ENCODE measurements at regions not wholly inside any gene's neighbourhood (a gene's known extent, or its start where the extent isn't known, plus 50 kb on each side); places are given as distances from the start of the nearest gene placed in this dataset.

DNA sequence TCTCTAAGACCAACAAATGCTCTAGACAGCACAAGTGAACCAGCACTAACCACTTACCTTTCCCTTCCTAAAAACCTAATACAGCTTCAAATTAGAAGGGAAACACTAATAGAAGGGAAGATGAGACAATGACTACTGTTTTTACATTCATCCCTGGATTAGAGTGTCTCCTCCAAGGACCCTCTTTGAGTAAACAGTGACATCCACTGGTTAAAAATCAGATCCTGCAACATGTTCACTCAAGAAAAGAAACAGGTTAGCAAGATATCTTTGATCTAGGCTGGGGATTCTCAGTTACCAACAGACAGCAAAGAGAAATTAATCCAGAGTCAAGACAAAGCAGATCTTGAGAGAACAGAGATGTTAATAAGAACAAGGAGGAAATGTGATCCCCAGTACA lies 177.7 kb upstream of the GHITM start:
- ATAC-seq (0 out of 2 replicates have a peak, but pooled peaks have one; percentile 22), DNase-seq (ENCODE audit: low read depth, low spot score) (no peak)
- no peak overlapping the region for H3K4me3 ChIP-seq (replicated peaks in 1 of 2; ENCODE audit: low read depth in 1 of 2, low read length in 2 of 2)
- no peaks in the 10 kb centered on the region for H3K9me3 ChIP-seq (ENCODE audit: control insufficient read depth in 1 of 2, insufficient read depth in 1 of 2, low read depth in 1 of 2, low read length in 2 of 2)
- H3K9me2 ChIP-seq (ENCODE audit: insufficient read depth): no peaks in the 10 kb centered on the region
- no peaks in the 10 kb centered on the region for H3K4me1 ChIP-seq (ENCODE audit: control insufficient read depth in 1 of 2, insufficient read depth in 2 of 2, low read length in 2 of 2)
- RAD21 ChIA-PET (ENCODE audit: low non-redundant PET in 1 of 2, low total read pairs in 2 of 2, uncharacterized antibody in 2 of 2, unreplicated experiment in 2 of 2): no interaction called here
- H3K27me3 ChIP-seq (ENCODE audit: insufficient read depth, low read length): peaks cover 36% of the 10 kb centered on the region
- no peaks in the 10 kb centered on the region for H3K36me3 ChIP-seq (ENCODE audit: control insufficient read depth in 1 of 2, insufficient read depth in 2 of 2, low read length in 2 of 2)
- H3K9ac ChIP-seq (ENCODE audit: low read length): no peak overlapping the region
- no peaks in the 10 kb centered on the region for H3K79me2 ChIP-seq (ENCODE audit: insufficient read depth, low read length)
- no peak overlapping the region for H3K27ac ChIP-seq (ENCODE audit: low read depth, low read length)
- POLR2A ChIA-PET: no interaction called here
- intact Hi-C loops (cut with micrococcal nuclease): no loop called here
- H3K4me2 ChIP-seq (ENCODE audit: low read length): no peak overlapping the region
- no TSS peak for BruUV-seq (replicated peaks)
- TF ChIP-seq, protein P1, sequence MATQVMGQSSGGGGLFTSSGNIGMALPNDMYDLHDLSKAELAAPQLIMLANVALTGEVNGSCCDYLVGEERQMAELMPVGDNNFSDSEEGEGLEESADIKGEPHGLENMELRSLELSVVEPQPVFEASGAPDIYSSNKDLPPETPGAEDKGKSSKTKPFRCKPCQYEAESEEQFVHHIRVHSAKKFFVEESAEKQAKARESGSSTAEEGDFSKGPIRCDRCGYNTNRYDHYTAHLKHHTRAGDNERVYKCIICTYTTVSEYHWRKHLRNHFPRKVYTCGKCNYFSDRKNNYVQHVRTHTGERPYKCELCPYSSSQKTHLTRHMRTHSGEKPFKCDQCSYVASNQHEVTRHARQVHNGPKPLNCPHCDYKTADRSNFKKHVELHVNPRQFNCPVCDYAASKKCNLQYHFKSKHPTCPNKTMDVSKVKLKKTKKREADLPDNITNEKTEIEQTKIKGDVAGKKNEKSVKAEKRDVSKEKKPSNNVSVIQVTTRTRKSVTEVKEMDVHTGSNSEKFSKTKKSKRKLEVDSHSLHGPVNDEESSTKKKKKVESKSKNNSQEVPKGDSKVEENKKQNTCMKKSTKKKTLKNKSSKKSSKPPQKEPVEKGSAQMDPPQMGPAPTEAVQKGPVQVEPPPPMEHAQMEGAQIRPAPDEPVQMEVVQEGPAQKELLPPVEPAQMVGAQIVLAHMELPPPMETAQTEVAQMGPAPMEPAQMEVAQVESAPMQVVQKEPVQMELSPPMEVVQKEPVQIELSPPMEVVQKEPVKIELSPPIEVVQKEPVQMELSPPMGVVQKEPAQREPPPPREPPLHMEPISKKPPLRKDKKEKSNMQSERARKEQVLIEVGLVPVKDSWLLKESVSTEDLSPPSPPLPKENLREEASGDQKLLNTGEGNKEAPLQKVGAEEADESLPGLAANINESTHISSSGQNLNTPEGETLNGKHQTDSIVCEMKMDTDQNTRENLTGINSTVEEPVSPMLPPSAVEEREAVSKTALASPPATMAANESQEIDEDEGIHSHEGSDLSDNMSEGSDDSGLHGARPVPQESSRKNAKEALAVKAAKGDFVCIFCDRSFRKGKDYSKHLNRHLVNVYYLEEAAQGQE (IDR thresholded peaks at IDR 0.05; ENCODE audit: low read depth): no peak
- TF ChIP-seq RAD21 (IDR thresholded peaks at IDR 0.05; ENCODE audit: low read depth) (peak; percentile 22; the same call in 1 of the 2 replicates), CBX3 (IDR thresholded peaks at IDR 0.05; ENCODE audit: low read depth) (no peak)
- CTCF ChIA-PET: no interaction called here
- H4K20me1 ChIP-seq (ENCODE audit: insufficient read depth): no peaks in the 10 kb centered on the region
- no peak overlapping the region for H2AFZ ChIP-seq (ENCODE audit: low read depth, low read length, poor library complexity, severe bottlenecking)

DNA sequence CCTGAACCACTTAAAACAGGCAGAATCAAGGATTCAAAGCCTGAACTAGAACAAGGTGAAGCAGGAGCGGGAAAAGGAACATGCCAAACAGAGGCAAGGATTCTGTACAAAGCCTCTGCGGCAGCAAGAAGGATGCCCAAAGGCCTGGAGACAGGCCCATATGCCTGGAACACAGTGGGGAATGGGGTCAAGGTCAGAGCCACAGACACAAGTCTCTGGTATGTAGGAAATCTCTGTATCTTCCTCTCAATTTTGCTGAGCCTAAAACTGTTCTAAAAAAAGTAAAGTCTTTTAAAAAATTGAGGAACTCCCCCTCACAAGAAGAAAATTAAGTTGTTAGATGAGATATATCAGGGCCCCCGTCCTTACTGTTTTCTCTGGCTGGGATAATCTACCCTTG lies 175.9 kb upstream of the GHITM start:
- ATAC-seq (no peak), DNase-seq (ENCODE audit: low read depth, low spot score) (no peak)
- RAD21 ChIA-PET (ENCODE audit: low non-redundant PET in 1 of 2, low total read pairs in 2 of 2, uncharacterized antibody in 2 of 2, unreplicated experiment in 2 of 2): no interaction called here
- H3K4me2 ChIP-seq (ENCODE audit: low read length): no peak overlapping the region
- no peak overlapping the region for H3K4me3 ChIP-seq (replicated peaks in 1 of 2; ENCODE audit: low read depth in 1 of 2, low read length in 2 of 2)
- TF ChIP-seq ZNF274 (IDR thresholded peaks at IDR 0.05; ENCODE audit: low read depth, low read length) (no peak), CBX3 (IDR thresholded peaks at IDR 0.05; ENCODE audit: low read depth) (no peak), SRF (IDR thresholded peaks at IDR 0.05; ENCODE audit: low read depth) (no peak), FOSL1 (IDR thresholded peaks at IDR 0.05; ENCODE audit: low read depth) (no peak)
- no TSS peak for BruUV-seq (replicated peaks)
- no peaks in the 10 kb centered on the region for H3K4me1 ChIP-seq (ENCODE audit: control insufficient read depth in 1 of 2, insufficient read depth in 2 of 2, low read length in 2 of 2)
- H3K36me3 ChIP-seq (ENCODE audit: control insufficient read depth in 1 of 2, insufficient read depth in 2 of 2, low read length in 2 of 2): no peaks in the 10 kb centered on the region
- H2AFZ ChIP-seq (ENCODE audit: low read depth, low read length, poor library complexity, severe bottlenecking): no peak overlapping the region
- H3K79me2 ChIP-seq (ENCODE audit: insufficient read depth, low read length): no peaks in the 10 kb centered on the region
- H3K27me3 ChIP-seq (ENCODE audit: insufficient read depth, low read length): peaks cover 36% of the 10 kb centered on the region
- CTCF ChIA-PET: no interaction called here
- POLR2A ChIA-PET: no interaction called here
- H3K9me3 ChIP-seq (ENCODE audit: control insufficient read depth in 1 of 2, insufficient read depth in 1 of 2, low read depth in 1 of 2, low read length in 2 of 2): no peaks in the 10 kb centered on the region
- no peak overlapping the region for H3K27ac ChIP-seq (ENCODE audit: low read depth, low read length)
- no peak overlapping the region for H3K9ac ChIP-seq (ENCODE audit: low read length)
- intact Hi-C loops (cut with micrococcal nuclease): no loop called here
- no peaks in the 10 kb centered on the region for H3K9me2 ChIP-seq (ENCODE audit: insufficient read depth)
- H4K20me1 ChIP-seq (ENCODE audit: insufficient read depth): no peaks in the 10 kb centered on the region

All from HCT116 (cell line).